Hepatocyte (in vitro differentiated cells): ENCODE measurements at regions not wholly inside any gene's neighbourhood (a gene's known extent, or its start where the extent isn't known, plus 50 kb on each side); places are given as distances from the start of the nearest gene placed in this dataset.

ENCODE experiments used
- CTCF ChIP-seq: fragments of 200-600 bp; sonication (generic); IDR thresholded peaks from 2 replicates; pipeline ENCODE4 v1.5.1; 2016; ENCODE audit warnings: antibody characterized with exemption, mild to moderate bottlenecking; ENCODE audit not compliant: poor library complexity
- EZH2 ChIP-seq: fragments of 200-600 bp; sonication (generic); IDR thresholded peaks from 2 replicates; pipeline ENCODE4 v1.6.1; 2016; ENCODE audit warnings: antibody characterized with exemption, mild to moderate bottlenecking, borderline replicate concordance
- EZH2phosphoT487 ChIP-seq: fragments of 200-600 bp; sonication (generic); IDR thresholded peaks from one replicate; pipeline ENCODE4 v1.6.1; 2018; ENCODE audit warnings: antibody characterized with exemption, mild to moderate bottlenecking, low read depth, moderate library complexity; ENCODE audit not compliant: unreplicated experiment, severe bottlenecking

GRCh38 chr9:74369844-74370243, 127.3 kb upstream of the RORB start:
- no peak for TF ChIP-seq CTCF
- no peak for TF ChIP-seq EZH2
- no peak for TF ChIP-seq EZH2phosphoT487
